Activated CD8-positive, alpha-beta T cell treated with anti-CD3 and anti-CD28 coated beads, Interleukin-2, amount 10 ng/mL, durations not matched to agents 7 days and 5 days (primary cell): ENCODE measurements at regions not wholly inside any gene's neighbourhood (a gene's known extent, or its start where the extent isn't known, plus 50 kb on each side); places are given as distances from the start of the nearest gene placed in this dataset.

Experiments used
- ATAC-seq: fragments of 150-1000 bp; cut with Tn5 transposase; one replicate; pipeline ENCODE4 v1.10.0; 2021; ENCODE audit warnings: moderate library complexity
- CTCF ChIA-PET: fragments of 350-600 bp; sonication (Branson Sonifier 250); formaldehyde crosslinking; loops from one replicate; lab custom pipeline; 2021; ENCODE audit warnings: antibody characterized with exemption; lab: Charles Lee
- POLR2A ChIA-PET: fragments of 350-600 bp; sonication (Branson Sonifier 250); formaldehyde crosslinking; loops from one replicate; lab custom pipeline; 2021; ENCODE audit warnings: antibody characterized with exemption; lab: Charles Lee
- DNase-seq: peaks from one replicate; pipeline ENCODE4 v3.0.0-alpha.2; 2020
- H3K27ac Mint-ChIP-seq: one replicate; pipeline ENCODE4 v1.8.0; 2021; ENCODE audit warnings: mild to moderate bottlenecking, mixed read lengths
- H3K27me3 Mint-ChIP-seq: one replicate; pipeline ENCODE4 v1.8.0; 2021; ENCODE audit warnings: low read depth, mixed read lengths
- H3K36me3 Mint-ChIP-seq: one replicate; pipeline ENCODE4 v1.8.0; 2021; ENCODE audit warnings: low read depth, mixed read lengths
- H3K4me1 Mint-ChIP-seq: one replicate; pipeline ENCODE4 v1.8.0; 2021; ENCODE audit warnings: low read depth, mixed read lengths
- H3K4me3 Mint-ChIP-seq: one replicate; pipeline ENCODE4 v1.8.0; 2021; ENCODE audit warnings: mild to moderate bottlenecking, mixed read lengths
- H3K9me3 Mint-ChIP-seq: one replicate; pipeline ENCODE4 v1.8.0; 2022; ENCODE audit warnings: mixed read lengths; ENCODE audit not compliant: insufficient read depth

DNA sequence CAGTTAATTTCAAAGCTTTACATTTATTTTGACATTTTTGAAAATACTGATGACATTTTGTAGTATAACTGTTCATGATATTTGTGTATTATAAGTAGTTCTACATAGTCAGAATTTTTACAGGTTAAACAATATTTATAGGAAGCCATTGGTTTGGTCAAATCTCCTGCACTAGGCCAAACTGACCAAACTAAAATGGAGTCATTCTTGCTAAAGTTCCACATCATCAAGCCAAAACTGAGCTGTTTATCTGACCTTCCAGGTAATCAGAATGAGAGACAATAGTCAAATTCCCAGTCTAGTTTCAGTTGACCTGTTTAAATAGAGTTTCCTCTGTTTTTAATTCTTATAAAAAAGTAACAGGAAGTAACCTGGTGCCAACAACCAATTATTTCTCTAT is 253.3 kb upstream of the RGS18 start:
- no peak for ATAC-seq
- no peak overlapping the region for H3K27ac Mint-ChIP-seq

DNA sequence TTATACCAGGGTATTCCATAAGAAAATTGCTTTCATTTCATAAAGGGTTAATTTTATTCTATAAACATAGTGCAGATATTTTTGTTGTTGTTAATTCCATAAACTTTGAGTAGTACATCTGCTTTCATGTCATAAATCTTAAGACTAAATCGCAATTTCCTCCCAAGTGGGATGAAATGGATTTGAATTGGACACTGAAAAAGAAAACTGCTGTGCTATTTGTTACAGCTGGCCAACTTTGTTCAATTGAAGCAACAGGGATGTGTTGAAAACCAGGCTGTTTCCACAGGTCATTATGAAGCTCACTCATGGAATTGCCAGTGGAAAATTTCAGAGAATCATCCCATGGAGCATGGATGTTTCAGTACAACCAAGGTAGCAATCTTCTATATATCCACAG is 252.5 kb upstream of the RGS18 start:
- CTCF ChIA-PET, result no interaction called here

More for the DNA sequence above, 253.3 kb upstream of the RGS18 start:
- DNase-seq, result no peak
- no peaks in the 10 kb centered on the region for H3K27me3 Mint-ChIP-seq
- H3K36me3 Mint-ChIP-seq, result no peaks in the 10 kb centered on the region
- ChIA-PET POLR2A (no interaction called here), CTCF (no interaction called here)
- H3K9me3 Mint-ChIP-seq, result no peaks in the 10 kb centered on the region
- H3K4me3 Mint-ChIP-seq, result no peak overlapping the region
- no peaks in the 10 kb centered on the region for H3K4me1 Mint-ChIP-seq

DNA sequence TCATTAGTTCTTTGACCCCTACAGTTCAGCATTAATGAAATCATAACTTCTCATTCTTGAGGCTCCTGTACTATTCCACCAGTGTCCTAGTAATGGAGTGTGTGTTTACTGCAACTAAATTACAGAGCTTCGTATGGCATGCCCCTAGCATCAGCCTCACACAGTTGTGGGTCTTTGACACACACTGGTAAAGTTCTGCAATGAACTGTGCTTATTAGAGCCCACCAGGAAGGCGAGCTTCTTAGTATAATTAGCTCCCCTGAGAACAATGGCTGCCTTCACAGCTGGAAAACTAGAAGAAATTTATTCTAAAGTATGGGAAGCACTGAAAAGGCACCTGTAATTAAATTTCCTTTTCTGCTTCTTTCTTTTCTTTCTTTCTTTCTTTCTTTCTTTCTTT is 251.1 kb upstream of the RGS18 start:
- H3K9me3 Mint-ChIP-seq, result no peaks in the 10 kb centered on the region
- DNase-seq (no peak), ATAC-seq (no peak)
- POLR2A ChIA-PET, result no interaction called here
- H3K4me1 Mint-ChIP-seq, result no peaks in the 10 kb centered on the region
- no peaks in the 10 kb centered on the region for H3K36me3 Mint-ChIP-seq
- CTCF ChIA-PET, result no interaction called here
- H3K27me3 Mint-ChIP-seq, result no peaks in the 10 kb centered on the region
- no peak overlapping the region for H3K4me3 Mint-ChIP-seq
- H3K27ac Mint-ChIP-seq, result no peak overlapping the region

More for the DNA sequence above, 252.5 kb upstream of the RGS18 start:
- DNase-seq, result no peak
- no peaks in the 10 kb centered on the region for H3K36me3 Mint-ChIP-seq
- H3K27me3 Mint-ChIP-seq, result no peaks in the 10 kb centered on the region
- H3K4me3 Mint-ChIP-seq, result no peak overlapping the region
- POLR2A ChIA-PET, result no interaction called here
- no peaks in the 10 kb centered on the region for H3K9me3 Mint-ChIP-seq
- no peak overlapping the region for H3K27ac Mint-ChIP-seq
- no peaks in the 10 kb centered on the region for H3K4me1 Mint-ChIP-seq
- ATAC-seq, result no peak

DNA sequence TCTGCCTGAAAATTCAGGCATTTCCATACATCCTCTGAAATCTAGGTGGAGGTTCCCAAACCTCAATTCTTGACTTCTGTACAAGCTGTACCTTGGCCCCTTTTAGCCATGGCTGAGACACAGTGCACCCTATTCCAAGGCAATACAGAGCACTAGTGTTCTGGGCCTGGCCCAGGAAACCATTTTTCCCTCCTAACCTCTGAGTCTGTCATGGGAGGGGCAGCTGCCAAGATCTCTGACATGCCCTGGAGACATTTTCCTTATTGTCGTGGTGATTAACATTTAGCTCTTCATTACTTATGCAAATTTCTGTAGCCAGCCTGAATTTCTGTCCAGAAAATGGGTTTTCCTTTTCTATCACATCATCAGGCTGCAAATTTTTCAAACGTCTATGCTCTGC is 248.0 kb upstream of the RGS18 start:
- Mint-ChIP-seq H3K4me3 (no peak overlapping the region), H3K4me1 (no peaks in the 10 kb centered on the region), H3K27me3 (no peaks in the 10 kb centered on the region), H3K36me3 (no peaks in the 10 kb centered on the region), H3K9me3 (no peaks in the 10 kb centered on the region), H3K27ac (no peak overlapping the region)
- no peak for ATAC-seq
- ChIA-PET POLR2A (no interaction called here), CTCF (no interaction called here)
- DNase-seq, result no peak

DNA sequence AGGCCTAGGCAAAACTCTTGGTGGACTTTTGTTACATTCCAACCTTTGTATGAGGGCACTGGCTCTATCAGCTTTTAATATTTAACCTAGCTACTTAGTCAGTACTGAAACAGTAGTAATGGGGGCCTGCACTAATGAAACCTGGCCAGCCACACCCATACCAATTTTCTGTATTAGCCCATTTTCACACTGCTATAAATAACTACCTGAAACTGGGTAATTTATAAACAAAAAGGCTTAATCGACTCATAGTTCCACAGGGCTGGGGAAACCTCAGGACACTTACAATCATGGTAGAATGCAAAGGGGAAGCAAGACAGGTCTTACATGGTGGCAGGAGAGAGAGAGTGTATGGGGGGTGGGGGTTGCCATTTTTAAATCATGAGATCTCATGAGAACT is 245.7 kb upstream of the RGS18 start:
- no peaks in the 10 kb centered on the region for H3K4me1 Mint-ChIP-seq
- H3K9me3 Mint-ChIP-seq, result no peaks in the 10 kb centered on the region
- H3K4me3 Mint-ChIP-seq, result no peak overlapping the region
- ATAC-seq, result no peak
- no peaks in the 10 kb centered on the region for H3K27me3 Mint-ChIP-seq
- no peak for DNase-seq
- H3K27ac Mint-ChIP-seq, result no peak overlapping the region
- ChIA-PET CTCF (no interaction called here), POLR2A (no interaction called here)
- H3K36me3 Mint-ChIP-seq, result no peaks in the 10 kb centered on the region

DNA sequence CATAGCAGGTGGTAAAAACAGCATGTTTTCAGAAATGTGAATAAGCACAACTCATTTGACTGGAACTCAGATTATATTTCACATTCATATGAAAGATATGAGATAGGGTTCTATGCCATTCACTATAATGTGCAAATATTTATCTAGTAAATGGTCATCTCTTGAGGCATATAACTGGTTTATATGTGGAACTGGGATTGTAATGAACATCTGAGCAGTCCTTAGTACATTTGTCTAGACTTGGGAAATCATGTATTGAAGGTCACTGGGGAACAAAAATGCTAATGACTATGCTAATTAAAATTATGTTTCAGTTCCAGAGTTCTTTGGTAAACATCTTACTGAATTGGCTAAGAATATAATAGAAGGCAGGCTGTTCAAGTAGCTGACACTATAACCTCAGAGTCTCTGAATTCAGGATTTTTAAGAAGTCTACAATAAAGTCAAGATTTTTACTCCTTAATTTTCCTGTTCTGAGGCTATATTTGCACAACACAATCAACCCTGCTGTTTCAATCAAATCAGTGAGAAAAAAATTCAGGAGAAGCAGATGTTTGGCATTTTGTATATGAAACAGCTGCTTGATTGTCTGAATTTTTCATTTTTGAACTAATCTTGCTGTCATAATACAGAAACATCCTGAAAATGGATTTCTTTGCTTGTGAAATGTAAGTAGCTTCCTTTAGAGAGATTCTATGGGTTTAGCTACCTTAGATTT is 244.8 kb upstream of the RGS18 start:
- Mint-ChIP-seq H3K27ac (no peak overlapping the region), H3K36me3 (no peaks in the 10 kb centered on the region), H3K4me1 (no peaks in the 10 kb centered on the region), H3K27me3 (no peaks in the 10 kb centered on the region), H3K4me3 (no peak overlapping the region), H3K9me3 (no peaks in the 10 kb centered on the region)
- ChIA-PET POLR2A (no interaction called here), CTCF (no interaction called here)
- DNase-seq (no peak), ATAC-seq (no peak)

DNA sequence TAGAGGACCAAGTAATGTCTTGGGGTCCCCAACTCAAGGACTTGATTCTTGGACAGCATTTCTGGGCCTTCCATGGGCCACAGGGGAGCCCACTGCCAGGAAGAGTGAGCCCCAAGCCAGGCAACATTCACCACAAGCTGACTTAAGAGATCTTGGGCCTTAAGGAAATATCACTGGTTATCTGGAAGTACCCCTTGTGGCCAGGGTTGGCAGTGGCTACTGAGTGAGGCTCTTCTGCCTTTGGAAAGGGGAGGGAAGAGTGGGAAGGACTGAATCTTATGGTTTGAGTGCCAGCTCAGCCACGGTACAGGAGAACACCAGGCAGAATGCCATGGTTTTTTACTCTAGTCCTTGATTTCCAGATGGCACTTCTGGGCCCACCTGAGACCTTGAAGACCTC is 228.9 kb upstream of the RGS18 start:
- Mint-ChIP-seq H3K27me3 (no peaks in the 10 kb centered on the region), H3K36me3 (no peaks in the 10 kb centered on the region), H3K4me1 (no peaks in the 10 kb centered on the region), H3K9me3 (peaks cover 14% of the 10 kb centered on the region), H3K27ac (no peak overlapping the region), H3K4me3 (no peak overlapping the region)
- DNase-seq (no peak), ATAC-seq (no peak)
- CTCF ChIA-PET, result no interaction called here
- POLR2A ChIA-PET, result no interaction called here

DNA sequence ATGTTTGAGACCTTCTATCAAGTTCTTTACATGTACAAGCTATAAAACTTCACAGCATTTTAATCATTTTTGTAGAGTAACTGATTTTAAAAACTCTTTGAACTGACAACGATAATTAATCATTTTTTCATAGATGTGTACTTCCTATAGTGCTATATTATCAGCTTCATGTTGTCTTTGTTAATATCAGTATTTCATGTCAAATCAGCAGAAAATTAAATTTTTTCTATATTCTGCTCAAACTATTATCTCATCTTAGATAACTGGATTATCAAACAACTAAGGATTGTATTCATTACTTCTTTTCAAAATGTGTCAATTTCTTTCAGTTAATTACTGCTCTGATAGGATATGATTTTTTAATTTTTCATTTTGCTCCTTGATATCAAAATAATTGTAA is 214.6 kb upstream of the RGS18 start:
- no peaks in the 10 kb centered on the region for H3K4me1 Mint-ChIP-seq
- ATAC-seq, result no peak
- no peak overlapping the region for H3K4me3 Mint-ChIP-seq
- H3K36me3 Mint-ChIP-seq, result no peaks in the 10 kb centered on the region
- ChIA-PET POLR2A (no interaction called here), CTCF (no interaction called here)
- DNase-seq, result no peak
- no peak overlapping the region for H3K27ac Mint-ChIP-seq
- no peaks in the 10 kb centered on the region for H3K27me3 Mint-ChIP-seq
- no peaks in the 10 kb centered on the region for H3K9me3 Mint-ChIP-seq

DNA sequence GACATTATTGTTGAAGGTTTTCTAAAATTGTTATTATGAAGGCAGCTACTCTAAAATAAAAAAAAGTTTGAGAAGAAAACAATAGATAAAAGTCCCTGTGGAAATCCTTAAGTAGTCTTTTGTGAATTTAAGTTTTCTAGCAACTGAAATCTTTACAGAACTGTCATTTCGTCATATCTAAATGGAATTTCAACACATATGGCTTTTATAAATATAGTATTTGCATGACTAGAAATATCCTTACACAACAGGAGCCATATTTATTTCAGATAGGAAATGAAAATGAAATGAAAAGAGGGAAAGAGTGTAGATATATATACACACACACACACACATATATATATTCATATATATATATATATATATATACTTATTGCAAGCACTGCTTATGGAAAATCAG is 204.7 kb upstream of the RGS18 start:
- CTCF ChIA-PET, result no interaction called here
- DNase-seq (no peak), ATAC-seq (no peak)
- Mint-ChIP-seq H3K4me3 (no peak overlapping the region), H3K9me3 (no peaks in the 10 kb centered on the region), H3K36me3 (no peaks in the 10 kb centered on the region), H3K27ac (no peak overlapping the region), H3K27me3 (no peaks in the 10 kb centered on the region), H3K4me1 (no peaks in the 10 kb centered on the region)
- POLR2A ChIA-PET, result no interaction called here

DNA sequence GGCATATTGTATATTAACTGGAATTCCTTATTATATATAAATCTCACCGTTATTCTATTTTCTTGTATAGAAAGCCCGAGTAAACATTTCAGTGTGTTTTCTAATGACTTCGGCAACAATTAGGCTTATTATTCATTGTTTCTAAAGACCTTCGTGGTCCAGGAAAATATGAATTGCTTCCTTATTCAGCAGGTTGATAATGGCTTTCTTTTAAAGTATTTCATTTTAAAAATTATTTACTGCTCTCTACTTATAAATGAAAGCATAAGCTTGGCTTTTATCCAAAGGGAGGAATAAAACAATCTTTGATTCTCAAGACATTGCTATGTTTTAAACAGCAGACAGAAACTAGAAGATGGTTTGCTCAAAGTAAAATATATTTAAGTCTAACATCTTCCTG is 198.4 kb upstream of the RGS18 start:
- no peaks in the 10 kb centered on the region for H3K9me3 Mint-ChIP-seq
- no peak for DNase-seq
- no peak overlapping the region for H3K4me3 Mint-ChIP-seq
- CTCF ChIA-PET, result no interaction called here
- H3K27ac Mint-ChIP-seq, result no peak overlapping the region
- ATAC-seq, result no peak
- H3K27me3 Mint-ChIP-seq, result no peaks in the 10 kb centered on the region
- no peaks in the 10 kb centered on the region for H3K36me3 Mint-ChIP-seq
- no peaks in the 10 kb centered on the region for H3K4me1 Mint-ChIP-seq
- POLR2A ChIA-PET, result no interaction called here

DNA sequence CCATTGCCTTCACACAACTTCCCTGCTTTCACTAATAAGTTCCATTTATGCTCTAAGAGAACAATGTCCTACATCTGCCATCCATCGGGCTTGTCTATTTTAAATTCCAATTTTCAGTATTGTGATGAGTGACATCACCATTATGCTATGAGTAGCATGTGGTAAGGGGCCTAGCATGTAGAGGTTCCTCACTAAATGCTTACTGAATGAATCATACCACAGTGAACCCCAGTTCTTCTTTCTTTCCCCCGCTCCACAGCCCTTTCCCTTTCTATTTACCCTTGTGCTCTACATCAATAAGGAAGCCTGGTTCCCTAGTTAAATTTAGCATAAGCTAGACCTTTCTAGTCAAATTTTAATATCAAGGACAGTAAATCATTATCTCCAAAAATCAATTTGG is 195.0 kb upstream of the RGS18 start:
- no peaks in the 10 kb centered on the region for H3K27me3 Mint-ChIP-seq
- no peaks in the 10 kb centered on the region for H3K36me3 Mint-ChIP-seq
- DNase-seq (no peak), ATAC-seq (no peak)
- no peak overlapping the region for H3K4me3 Mint-ChIP-seq
- H3K9me3 Mint-ChIP-seq, result no peaks in the 10 kb centered on the region
- H3K4me1 Mint-ChIP-seq, result no peaks in the 10 kb centered on the region
- ChIA-PET POLR2A (no interaction called here), CTCF (no interaction called here)
- no peak overlapping the region for H3K27ac Mint-ChIP-seq

DNA sequence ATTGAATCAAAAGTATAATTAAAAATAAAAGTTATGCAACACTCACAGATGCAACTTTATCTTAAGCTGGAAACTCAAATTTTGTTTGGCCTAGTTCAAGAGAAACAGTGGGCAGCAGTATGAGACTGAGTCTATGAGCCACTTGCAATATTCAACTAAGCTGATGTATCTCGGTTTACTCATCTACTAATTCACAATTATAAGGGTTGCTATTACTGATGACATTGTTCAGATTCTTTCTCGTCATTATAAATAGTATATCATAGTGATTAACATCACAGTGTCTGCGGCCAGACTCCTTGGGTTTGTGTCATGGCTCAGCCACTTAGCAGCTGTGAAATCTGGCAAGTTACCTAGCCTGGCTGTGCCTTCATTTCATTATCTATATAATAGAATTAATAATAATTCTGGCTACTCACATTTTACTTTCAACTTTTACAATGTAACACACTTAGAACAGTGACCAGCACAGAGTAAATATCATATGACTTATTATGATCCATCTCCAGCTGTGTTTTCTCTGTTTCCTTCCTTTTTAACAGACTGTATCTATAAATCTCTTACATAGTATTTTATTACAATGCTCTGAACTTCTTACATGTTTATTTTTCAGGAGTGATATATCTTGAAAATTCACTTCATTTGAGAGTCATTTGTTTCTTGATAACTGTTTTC is 194.3 kb upstream of the RGS18 start:
- POLR2A ChIA-PET, result no interaction called here
- Mint-ChIP-seq H3K27me3 (no peaks in the 10 kb centered on the region), H3K9me3 (no peaks in the 10 kb centered on the region), H3K4me1 (no peaks in the 10 kb centered on the region), H3K36me3 (no peaks in the 10 kb centered on the region), H3K4me3 (no peak overlapping the region), H3K27ac (no peak overlapping the region)
- CTCF ChIA-PET, result no interaction called here
- DNase-seq, result no peak
- no peak for ATAC-seq

DNA sequence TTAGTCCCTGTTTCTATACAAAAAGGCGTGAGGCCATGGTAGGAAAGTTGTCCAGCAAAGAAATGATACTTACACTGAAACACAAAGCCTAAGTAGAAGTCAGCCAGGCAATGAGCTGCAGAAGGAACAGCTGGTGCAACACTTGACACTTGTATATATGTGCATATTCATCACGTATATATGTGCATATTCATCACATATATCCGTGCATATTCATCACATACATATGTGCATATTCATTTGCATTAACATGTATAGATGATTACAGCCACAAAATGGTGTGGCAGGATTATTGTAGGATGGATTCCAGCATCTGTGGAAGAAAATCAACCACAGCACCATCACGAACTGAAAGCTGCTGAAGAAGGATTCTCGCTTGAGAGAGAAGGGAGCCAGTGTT is 189.0 kb upstream of the RGS18 start:
- POLR2A ChIA-PET, result no interaction called here
- CTCF ChIA-PET, result no interaction called here
- Mint-ChIP-seq H3K9me3 (no peaks in the 10 kb centered on the region), H3K4me1 (no peaks in the 10 kb centered on the region), H3K36me3 (no peaks in the 10 kb centered on the region), H3K27me3 (no peaks in the 10 kb centered on the region), H3K27ac (no peak overlapping the region), H3K4me3 (no peak overlapping the region)
- DNase-seq, result no peak
- no peak for ATAC-seq
